ENCODE measurements at regions not wholly inside any gene's neighbourhood (a gene's known extent, or its start where the extent isn't known, plus 50 kb on each side); places are given as distances from the start of the nearest gene placed in this dataset.

DNA sequence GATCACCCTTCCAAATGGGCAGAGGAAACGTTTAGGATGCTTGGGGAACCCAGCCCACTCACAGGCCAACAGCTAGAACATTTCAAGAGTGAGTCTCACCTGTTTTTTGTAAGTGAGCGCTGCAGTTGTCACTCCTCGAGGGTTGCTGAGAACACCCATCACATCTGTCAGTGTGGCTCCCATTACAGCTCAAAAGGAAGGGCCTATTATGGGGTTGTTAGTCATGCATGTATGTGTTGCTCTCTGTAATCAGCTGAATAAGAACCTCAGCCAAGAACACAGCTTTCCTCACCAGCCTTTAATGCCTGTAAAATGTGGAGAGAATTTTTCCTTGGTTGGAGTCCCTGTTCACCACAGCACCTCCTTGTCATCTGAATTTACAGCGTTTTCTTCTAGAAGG lies 196.3 kb upstream of the KLF4 start:
- Histone ChIP-seq H3K27ac (ENCODE audit: insufficient read depth, low read depth, low read length, poor library complexity, severe bottlenecking) (no peak overlapping the region), H3K36me3 (ENCODE audit: control insufficient read depth, insufficient read depth, low read length) (no peaks in the 10 kb centered on the region), H3K4me3 (ENCODE audit: insufficient read depth, low read depth, low read length) (no peak overlapping the region), H3K9me3 (ENCODE audit: control insufficient read depth, low read length) (no peaks in the 10 kb centered on the region), H3K27me3 (ENCODE audit: control insufficient read depth, insufficient read depth, low read length, poor library complexity, severe bottlenecking) (no peaks in the 10 kb centered on the region), H3K4me1 (ENCODE audit: control insufficient read depth, insufficient read depth, low read length) (no peaks in the 10 kb centered on the region)
- 89 to 92% methylated on average over 4 of the region's 4 CpGs for WGBS, 2 experiments

DNA sequence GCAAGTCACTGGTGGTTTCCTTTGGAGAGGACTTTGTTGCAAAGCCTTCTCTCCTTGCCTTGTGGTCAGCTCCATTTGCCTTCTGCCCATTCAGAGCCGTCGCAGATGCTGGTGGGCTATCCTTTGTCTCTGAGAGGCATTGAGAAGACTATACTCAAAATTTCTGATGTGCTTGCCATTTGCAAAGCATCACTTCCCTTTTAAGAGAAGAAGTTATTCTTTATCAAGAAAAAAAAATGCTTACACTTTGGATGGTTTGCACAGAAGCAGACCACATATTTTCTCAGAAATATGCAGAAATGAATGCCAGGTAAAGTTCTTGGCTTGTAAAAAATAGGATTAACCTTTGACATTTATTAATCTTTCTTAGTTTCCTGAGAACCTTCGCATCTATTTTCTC lies 195.8 kb upstream of the KLF4 start:
- H3K4me1 ChIP-seq (ENCODE audit: control insufficient read depth, insufficient read depth, low read length): no peaks in the 10 kb centered on the region
- no peaks in the 10 kb centered on the region for H3K9me3 ChIP-seq (ENCODE audit: control insufficient read depth, low read length)
- no peaks in the 10 kb centered on the region for H3K36me3 ChIP-seq (ENCODE audit: control insufficient read depth, insufficient read depth, low read length)
- H3K27ac ChIP-seq (ENCODE audit: insufficient read depth, low read depth, low read length, poor library complexity, severe bottlenecking): no peak overlapping the region
- H3K27me3 ChIP-seq (ENCODE audit: control insufficient read depth, insufficient read depth, low read length, poor library complexity, severe bottlenecking): no peaks in the 10 kb centered on the region
- 100% methylated on average over 2 of the region's 3 CpGs for WGBS, 2 experiments
- no peak overlapping the region for H3K4me3 ChIP-seq (ENCODE audit: insufficient read depth, low read depth, low read length)

DNA sequence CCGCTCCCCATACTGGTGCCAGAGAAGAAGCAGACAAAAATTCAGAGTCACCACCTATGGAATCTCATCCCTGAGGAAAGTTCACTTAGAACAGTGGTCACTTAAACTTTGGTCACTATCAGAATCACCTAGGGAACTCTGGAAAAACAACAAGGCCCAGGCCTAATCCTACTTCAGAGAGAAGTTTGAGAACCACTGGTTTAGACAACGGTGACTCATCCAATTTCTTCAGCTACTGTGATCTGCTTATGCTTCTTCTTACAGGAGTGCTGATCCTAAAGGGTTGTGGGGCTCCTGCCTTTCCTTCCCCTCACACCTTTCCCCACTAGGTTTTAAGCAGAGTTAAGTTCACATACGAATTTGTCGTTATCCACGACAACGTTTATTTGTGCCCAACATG lies 194.7 kb upstream of the KLF4 start:
- 92 to 98% methylated on average over 6 of the region's 6 CpGs for WGBS, 2 experiments
- H3K9me3 ChIP-seq (ENCODE audit: control insufficient read depth, low read length): no peaks in the 10 kb centered on the region
- no peak overlapping the region for H3K27ac ChIP-seq (ENCODE audit: insufficient read depth, low read depth, low read length, poor library complexity, severe bottlenecking)
- no peaks in the 10 kb centered on the region for H3K36me3 ChIP-seq (ENCODE audit: control insufficient read depth, insufficient read depth, low read length)
- H3K4me3 ChIP-seq (ENCODE audit: insufficient read depth, low read depth, low read length): no peak overlapping the region
- no peaks in the 10 kb centered on the region for H3K27me3 ChIP-seq (ENCODE audit: control insufficient read depth, insufficient read depth, low read length, poor library complexity, severe bottlenecking)
- H3K4me1 ChIP-seq (ENCODE audit: control insufficient read depth, insufficient read depth, low read length): no peaks in the 10 kb centered on the region

DNA sequence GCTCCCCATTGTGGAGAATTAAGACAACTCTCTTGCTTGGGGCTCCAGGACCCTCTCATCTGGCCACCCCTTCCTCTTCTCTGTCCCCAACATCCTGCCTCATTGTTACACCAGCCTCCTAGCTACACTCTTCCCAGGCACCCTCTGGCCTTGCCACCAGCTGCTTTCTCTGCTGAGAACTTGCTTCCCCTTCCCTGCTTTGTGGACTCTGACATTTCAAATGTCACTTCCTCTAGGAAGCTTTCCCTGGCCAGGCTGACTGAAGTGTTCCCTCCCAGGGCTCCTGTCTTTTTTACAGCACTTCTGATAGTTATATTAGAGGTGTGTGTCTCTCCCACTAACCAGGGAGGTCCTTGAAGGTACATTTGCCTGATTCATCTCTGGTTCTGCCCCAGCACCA lies 194.0 kb upstream of the KLF4 start:
- H3K27me3 ChIP-seq (ENCODE audit: control insufficient read depth, insufficient read depth, low read length, poor library complexity, severe bottlenecking): no peaks in the 10 kb centered on the region
- no peaks in the 10 kb centered on the region for H3K4me1 ChIP-seq (ENCODE audit: control insufficient read depth, insufficient read depth, low read length)
- no peak overlapping the region for H3K27ac ChIP-seq (ENCODE audit: insufficient read depth, low read depth, low read length, poor library complexity, severe bottlenecking)
- H3K36me3 ChIP-seq (ENCODE audit: control insufficient read depth, insufficient read depth, low read length): no peaks in the 10 kb centered on the region
- no peak overlapping the region for H3K4me3 ChIP-seq (ENCODE audit: insufficient read depth, low read depth, low read length)
- H3K9me3 ChIP-seq (ENCODE audit: control insufficient read depth, low read length): no peaks in the 10 kb centered on the region

DNA sequence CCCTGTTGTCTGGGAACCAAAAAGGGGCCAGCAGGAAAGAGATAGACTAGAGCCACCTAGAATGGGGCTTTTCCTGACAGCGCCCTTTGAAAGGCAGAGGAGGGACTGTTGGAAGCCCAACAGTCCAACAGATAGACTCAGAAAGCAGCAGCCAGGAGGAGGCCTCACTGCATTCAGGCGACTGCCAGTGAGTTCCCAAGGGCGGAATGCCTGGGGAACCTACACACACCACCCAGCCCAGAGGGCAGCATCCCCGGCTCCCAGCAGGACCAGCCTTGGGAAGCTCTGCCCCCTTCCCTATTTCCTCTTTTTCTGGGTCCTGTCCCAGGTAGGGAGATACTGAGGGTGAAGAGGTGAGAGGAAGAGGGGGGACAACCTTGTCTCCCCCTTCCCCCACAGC lies 192.4 kb upstream of the KLF4 start:
- no peaks in the 10 kb centered on the region for H3K36me3 ChIP-seq (ENCODE audit: control insufficient read depth, insufficient read depth, low read length)
- H3K9me3 ChIP-seq (ENCODE audit: control insufficient read depth, low read length): no peaks in the 10 kb centered on the region
- no peaks in the 10 kb centered on the region for H3K4me1 ChIP-seq (ENCODE audit: control insufficient read depth, insufficient read depth, low read length)
- no peak overlapping the region for H3K4me3 ChIP-seq (ENCODE audit: insufficient read depth, low read depth, low read length)
- H3K27me3 ChIP-seq (ENCODE audit: control insufficient read depth, insufficient read depth, low read length, poor library complexity, severe bottlenecking): no peaks in the 10 kb centered on the region
- no peak overlapping the region for H3K27ac ChIP-seq (ENCODE audit: insufficient read depth, low read depth, low read length, poor library complexity, severe bottlenecking)
- 73 to 78% methylated on average over 4 of the region's 4 CpGs for WGBS, 2 experiments

DNA sequence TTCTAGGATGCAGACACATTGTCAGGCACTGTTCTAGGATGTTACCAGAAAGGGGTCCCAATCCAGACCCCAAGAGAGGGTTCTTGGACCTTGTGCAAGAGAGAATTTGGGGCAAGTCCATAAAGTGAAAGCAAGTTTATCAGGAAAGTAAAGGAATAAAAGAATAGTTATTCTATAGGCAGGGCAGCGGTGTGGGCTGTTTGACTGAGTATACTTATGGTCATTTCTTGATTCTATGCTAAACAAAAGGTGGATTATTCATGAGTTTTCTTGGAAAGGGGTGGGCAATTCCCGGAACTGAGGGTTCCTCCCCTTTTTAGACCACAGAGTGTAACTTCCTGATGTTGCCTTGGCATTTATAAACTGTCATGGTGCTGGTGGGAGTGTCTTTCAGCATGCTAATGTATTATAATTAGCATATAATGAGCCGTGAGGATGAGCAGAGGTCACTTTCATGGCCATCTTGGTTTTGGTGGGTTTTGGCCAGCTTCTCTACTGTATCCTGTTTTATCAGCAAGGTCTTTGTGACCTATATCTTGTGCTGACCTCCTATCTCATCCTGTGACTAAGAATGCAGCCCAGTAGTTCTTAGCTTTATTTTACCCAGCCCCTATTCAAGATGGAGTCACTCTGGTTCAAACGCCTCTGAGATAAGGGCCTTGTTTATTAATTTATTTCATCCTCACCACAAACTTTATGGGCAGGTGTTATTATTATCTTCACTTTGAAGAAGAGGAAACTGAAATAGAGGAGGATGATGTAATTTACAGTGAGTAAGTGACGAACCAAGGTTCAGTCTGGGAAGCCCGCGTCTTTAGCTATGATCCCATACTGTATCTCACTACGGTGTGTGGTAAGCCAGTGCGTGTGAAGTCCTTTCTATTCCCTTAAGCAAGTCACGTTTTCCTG lies 186.0 kb upstream of the KLF4 start:
- WGBS, 2 experiments: 94% methylated on average over 10 of the region's 10 CpGs
- no peaks in the 10 kb centered on the region for H3K27me3 ChIP-seq (ENCODE audit: control insufficient read depth, insufficient read depth, low read length, poor library complexity, severe bottlenecking)
- H3K27ac ChIP-seq (ENCODE audit: insufficient read depth, low read depth, low read length, poor library complexity, severe bottlenecking): no peak overlapping the region
- H3K4me1 ChIP-seq (ENCODE audit: control insufficient read depth, insufficient read depth, low read length): no peaks in the 10 kb centered on the region
- H3K36me3 ChIP-seq (ENCODE audit: control insufficient read depth, insufficient read depth, low read length): no peaks in the 10 kb centered on the region
- H3K9me3 ChIP-seq (ENCODE audit: control insufficient read depth, low read length): no peaks in the 10 kb centered on the region
- H3K4me3 ChIP-seq (ENCODE audit: insufficient read depth, low read depth, low read length): no peak overlapping the region

DNA sequence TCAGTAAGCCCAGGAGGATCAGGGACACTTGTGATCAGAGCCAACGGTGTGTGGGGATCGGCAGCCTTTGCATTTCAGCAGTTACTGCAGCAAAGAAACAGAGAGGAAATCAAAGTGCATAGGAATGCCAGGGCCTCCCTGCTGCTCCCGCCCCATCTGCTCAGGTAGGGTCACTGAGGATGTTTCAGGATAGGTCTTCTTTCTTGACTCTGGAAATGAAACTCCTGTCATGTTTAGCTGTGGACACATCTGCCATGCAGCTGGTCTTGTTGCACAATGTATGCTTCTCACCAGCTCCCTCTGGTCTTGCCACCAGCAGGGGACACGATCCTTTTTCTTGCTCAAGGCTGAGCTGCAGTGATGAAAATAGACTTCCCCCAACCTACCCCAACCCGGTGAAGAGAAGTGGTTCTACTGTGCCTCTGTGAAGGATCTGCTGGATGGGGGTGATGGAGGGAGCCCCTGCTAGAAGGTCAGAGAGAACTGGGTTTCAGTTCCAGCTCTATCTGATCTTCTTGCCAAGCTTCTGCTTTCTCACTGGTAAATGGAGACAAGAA lies 185.2 kb upstream of the KLF4 start:
- no peaks in the 10 kb centered on the region for H3K36me3 ChIP-seq (ENCODE audit: control insufficient read depth, insufficient read depth, low read length)
- 59 to 73% methylated on average over 5 of the region's 5 CpGs for WGBS, 2 experiments
- no peak overlapping the region for H3K4me3 ChIP-seq (ENCODE audit: insufficient read depth, low read depth, low read length)
- no peaks in the 10 kb centered on the region for H3K27me3 ChIP-seq (ENCODE audit: control insufficient read depth, insufficient read depth, low read length, poor library complexity, severe bottlenecking)
- H3K27ac ChIP-seq (ENCODE audit: insufficient read depth, low read depth, low read length, poor library complexity, severe bottlenecking): no peak overlapping the region
- H3K9me3 ChIP-seq (ENCODE audit: control insufficient read depth, low read length): no peaks in the 10 kb centered on the region
- H3K4me1 ChIP-seq (ENCODE audit: control insufficient read depth, insufficient read depth, low read length): no peaks in the 10 kb centered on the region

DNA sequence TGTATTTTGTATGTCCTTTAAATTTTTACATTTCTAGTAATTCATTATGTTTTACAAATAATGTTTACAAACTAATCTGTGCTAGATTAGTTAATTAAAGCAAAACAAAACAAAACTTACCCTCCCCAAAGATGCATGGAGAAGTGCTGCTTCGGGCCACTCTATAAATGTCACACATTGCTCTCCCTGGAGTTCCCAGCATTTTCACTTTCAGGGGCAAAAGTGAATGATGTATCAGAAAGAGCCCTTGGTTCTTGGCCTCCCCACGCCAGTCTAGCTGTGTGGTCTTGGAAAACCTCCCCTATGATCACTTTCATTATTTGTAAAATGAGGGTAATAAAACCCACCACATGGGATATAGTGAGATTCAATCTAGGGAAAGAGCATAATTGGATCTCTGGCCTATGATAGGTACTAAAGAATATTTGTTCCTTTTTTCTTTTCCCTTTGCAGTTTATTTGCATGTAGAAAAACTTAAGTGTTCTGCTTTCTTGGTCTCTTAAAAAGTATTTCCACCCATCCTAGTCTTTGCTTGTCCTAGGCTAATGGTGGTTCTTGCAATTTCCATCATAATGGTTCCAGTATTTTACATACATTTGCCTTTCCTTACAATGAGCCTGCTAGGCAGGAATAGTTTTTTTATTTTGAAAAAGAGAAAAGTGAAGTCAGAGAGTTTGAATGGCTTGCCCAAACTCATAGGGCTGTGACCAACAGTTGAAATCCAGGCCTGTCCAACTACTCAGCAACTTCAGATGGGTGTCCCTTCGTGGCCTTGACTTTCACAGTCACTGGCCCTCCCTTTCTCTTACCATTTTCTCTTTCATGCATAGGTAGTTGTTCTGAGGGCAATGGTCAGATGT lies 184.5 kb upstream of the KLF4 start:
- H3K27ac ChIP-seq (ENCODE audit: insufficient read depth, low read depth, low read length, poor library complexity, severe bottlenecking): no peak overlapping the region
- WGBS, 2 experiments: 54 to 75% methylated on average over 2 to 3 of the region's 3 CpGs

DNA sequence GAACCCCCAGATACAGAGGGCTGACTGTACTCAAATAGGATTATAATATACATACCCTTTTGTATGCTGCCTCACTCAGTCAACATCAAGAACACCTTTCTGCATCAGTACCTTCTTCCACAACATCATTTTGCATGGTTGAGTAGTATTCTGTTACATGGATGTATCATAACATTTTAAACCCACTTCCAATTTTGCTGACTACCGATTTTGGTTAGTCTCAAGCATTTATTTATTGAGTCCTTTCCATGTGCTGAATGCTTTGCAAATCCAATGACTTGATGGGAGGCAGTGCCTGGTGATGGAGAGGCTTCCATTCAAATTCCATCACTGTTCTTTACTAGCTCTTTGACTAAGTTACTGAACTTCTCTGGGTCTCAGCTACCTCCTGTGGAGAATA lies 182.0 kb upstream of the KLF4 start:
- Histone ChIP-seq H3K9me3 (ENCODE audit: control insufficient read depth, low read length) (no peaks in the 10 kb centered on the region), H3K4me3 (ENCODE audit: insufficient read depth, low read depth, low read length) (no peak overlapping the region), H3K27ac (ENCODE audit: insufficient read depth, low read depth, low read length, poor library complexity, severe bottlenecking) (no peak overlapping the region), H3K36me3 (ENCODE audit: control insufficient read depth, insufficient read depth, low read length) (no peaks in the 10 kb centered on the region), H3K4me1 (ENCODE audit: control insufficient read depth, insufficient read depth, low read length) (no peaks in the 10 kb centered on the region), H3K27me3 (ENCODE audit: control insufficient read depth, insufficient read depth, low read length, poor library complexity, severe bottlenecking) (no peaks in the 10 kb centered on the region)
- 86 to 100% methylated on average over 1 of the region's 1 CpG for WGBS, 2 experiments

More for the DNA sequence above, 184.5 kb upstream of the KLF4 start:
- Histone ChIP-seq H3K4me3 (ENCODE audit: insufficient read depth, low read depth, low read length) (no peak overlapping the region), H3K36me3 (ENCODE audit: control insufficient read depth, insufficient read depth, low read length) (no peaks in the 10 kb centered on the region), H3K4me1 (ENCODE audit: control insufficient read depth, insufficient read depth, low read length) (no peaks in the 10 kb centered on the region), H3K27me3 (ENCODE audit: control insufficient read depth, insufficient read depth, low read length, poor library complexity, severe bottlenecking) (no peaks in the 10 kb centered on the region), H3K9me3 (ENCODE audit: control insufficient read depth, low read length) (no peaks in the 10 kb centered on the region)

DNA sequence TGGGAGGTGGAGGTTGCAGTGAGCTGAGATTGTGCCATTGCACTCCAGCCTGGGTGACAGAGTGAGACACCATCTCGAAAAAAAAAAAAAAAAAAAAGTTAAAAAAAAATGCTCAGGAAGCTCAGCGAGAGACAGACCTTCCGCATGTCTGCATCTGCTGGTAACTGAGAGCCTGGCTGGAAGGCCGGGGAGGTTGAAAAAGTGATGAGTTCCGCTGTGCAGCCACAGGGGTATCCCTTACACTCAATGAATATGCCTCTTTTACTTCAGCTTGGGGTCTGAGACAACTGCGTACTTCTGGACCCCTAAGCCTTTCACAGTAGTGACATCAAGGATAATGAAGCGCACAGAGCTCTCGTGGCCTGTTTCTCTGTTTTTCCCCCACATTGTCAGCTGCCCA lies 179.9 kb upstream of the KLF4 start:
- no peak overlapping the region for H3K27ac ChIP-seq (ENCODE audit: insufficient read depth, low read depth, low read length, poor library complexity, severe bottlenecking)
- no peaks in the 10 kb centered on the region for H3K27me3 ChIP-seq (ENCODE audit: control insufficient read depth, insufficient read depth, low read length, poor library complexity, severe bottlenecking)
- H3K4me1 ChIP-seq (ENCODE audit: control insufficient read depth, insufficient read depth, low read length): no peaks in the 10 kb centered on the region
- 87 to 88% methylated on average over 8 of the region's 8 CpGs for WGBS, 2 experiments
- no peak overlapping the region for H3K4me3 ChIP-seq (ENCODE audit: insufficient read depth, low read depth, low read length)
- no peaks in the 10 kb centered on the region for H3K36me3 ChIP-seq (ENCODE audit: control insufficient read depth, insufficient read depth, low read length)
- H3K9me3 ChIP-seq (ENCODE audit: control insufficient read depth, low read length): no peaks in the 10 kb centered on the region
